Hematopoietic multipotent progenitor cell treated with erythropoietin and hydrocortisone succinate and interleukin-3 and kit ligand, for 6 days (in vitro differentiated cells): ENCODE measurements at regions not wholly inside any gene's neighbourhood (a gene's known extent, or its start where the extent isn't known, plus 50 kb on each side); places are given as distances from the start of the nearest gene placed in this dataset.

Experiments
- DNase-seq: peaks from one replicate; pipeline ENCODE4 v3.0.0-alpha.2; 2015

DNA sequence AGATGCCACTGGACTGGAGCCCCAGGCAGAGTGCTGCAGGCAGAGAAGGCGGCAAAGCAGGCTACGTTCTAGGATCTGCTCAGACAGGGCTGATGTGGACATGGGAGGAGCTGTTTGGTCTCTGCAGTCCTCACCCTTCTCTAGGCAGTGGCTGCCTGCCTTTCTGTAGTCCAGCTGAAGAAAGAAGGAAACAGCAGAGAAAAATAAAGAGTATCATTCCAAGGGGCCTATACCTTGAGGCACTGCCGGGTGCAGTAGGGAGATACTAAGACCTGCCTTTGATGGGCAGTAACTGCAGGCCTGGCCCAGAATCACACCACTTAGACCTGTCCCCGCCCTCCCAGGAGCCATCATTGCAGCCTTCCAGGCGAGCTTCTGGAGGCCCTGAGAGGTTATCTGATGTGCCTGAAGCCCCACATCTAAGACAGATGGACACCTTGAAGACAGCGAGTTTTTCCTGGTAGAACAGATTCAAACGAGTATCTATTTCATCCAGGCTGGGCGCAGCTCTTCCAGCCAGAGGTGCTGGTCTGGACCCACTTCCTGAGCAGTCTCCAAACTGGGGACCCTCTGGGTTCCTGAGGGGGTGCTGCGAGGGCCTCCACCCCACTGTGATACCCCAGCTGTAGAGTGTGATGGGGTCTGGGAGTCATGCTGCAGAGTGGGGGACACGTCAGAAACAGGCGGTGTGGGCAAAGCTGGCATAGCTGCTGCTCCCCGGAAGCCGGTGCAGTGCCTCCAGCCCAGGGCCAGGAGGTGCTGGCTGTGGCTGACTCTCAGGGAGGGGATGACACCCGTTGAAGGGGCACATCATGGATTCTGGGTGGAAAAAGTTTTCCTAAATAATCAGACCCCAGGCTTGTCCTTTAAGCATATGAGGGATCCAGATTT is 87.3 kb upstream of the OTOS start:
- no peak for DNase-seq

GRCh38 chr2:240229005-240229404 is 88.5 kb upstream of the OTOS start:
- no peak for DNase-seq

GRCh38 chr2:240229603-240230235 is 89.3 kb upstream of the OTOS start:
- DNase-seq = no peak

DNA sequence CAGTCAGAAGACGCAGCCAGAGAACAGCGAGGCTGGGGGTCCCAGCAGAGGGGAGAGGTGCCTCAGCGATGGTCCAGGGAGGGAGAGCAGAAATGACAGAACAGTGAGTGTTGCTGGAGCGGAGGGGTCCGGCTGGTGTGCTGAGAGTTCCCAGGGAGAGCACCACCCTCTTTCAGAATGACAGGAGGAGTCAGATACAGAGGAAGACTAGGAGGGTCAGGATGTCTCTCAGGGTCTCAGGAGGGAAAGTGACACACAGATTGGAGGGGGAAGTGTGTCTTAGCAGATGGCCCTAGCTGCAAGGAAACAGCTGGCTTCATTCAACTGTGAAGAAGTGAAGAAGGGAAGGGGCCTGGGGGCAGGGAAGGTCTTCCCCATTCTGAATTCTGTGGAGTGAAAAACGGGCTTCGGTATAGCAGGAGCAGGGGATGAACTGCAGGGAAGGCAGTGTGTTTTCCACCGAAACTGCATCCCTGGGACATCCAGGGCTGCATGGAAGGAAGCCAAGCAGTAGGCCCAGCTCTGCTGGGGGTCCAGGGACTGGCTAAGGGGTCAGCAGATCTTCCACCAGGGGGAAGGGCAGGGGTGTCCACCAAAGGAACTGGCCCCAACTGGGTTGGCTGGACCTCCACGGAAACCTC is 90.0 kb upstream of the OTOS start:
- no peak for DNase-seq

DNA sequence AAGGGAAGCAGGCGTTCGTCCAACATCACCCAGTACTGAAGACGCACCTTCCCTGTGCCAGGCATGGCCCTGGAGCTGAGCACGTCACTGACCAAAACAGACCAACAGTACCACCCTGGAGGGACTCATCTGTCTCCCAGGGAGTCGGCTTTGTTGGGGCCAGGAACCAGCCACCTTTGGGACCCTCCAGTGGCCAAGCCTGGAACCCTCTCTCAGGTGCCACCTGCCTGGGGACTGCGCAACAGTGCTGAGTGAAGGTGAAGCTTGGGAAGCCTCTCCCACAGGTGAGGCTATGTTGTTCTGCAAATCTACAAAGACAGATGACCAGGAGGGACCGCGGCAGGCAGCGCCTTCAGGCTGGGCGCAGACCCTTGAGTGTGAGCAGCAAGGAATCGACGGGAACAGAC is 91.4 kb upstream of the OTOS start:
- no peak for DNase-seq

DNA sequence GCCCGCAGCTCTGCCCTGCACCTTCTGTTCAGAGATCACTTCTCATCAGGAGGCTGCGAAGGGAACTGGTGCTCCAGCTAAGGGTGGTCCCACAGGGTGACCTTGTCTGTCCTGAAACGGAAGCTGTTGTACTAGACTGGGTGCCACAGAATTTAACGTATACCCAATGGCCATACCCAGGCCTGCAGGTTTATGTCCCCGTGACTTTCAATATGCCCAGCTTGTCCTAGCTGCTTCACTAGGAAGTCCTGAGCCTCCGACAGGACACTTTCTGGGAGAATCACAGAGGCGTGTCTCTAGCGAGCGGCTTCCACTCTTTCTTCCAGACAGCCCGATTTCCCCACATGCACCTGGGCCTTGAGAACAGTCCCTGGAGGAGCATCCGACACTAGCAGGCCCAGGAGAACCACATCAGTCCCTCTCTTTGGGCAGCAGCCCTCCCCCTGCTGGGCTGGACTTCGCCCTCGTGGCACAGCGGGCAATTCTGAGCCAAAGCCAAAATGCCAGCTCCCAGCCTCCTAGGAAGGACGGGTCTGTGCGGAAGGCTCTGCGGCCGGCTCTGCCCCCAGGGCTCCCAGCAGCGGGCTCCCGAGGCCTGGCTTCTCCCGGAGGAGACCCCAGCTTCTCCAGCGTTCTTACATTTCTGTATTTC is 91.9 kb upstream of the OTOS start:
- no peak for DNase-seq

- DNase-seq = peak; percentile 77
Measured at GRCh38 chr2:240232961-240233884, 92.8 kb upstream of the OTOS start.

- DNase-seq = no peak
Measured at GRCh38 chr2:240233885-240234502, 93.5 kb upstream of the OTOS start.

- no peak for DNase-seq
Measured at GRCh38 chr2:240234503-240234951, 94.1 kb upstream of the OTOS start.

GRCh38 chr2:240235149-240235803 is 94.8 kb upstream of the OTOS start:
- no peak for DNase-seq

- DNase-seq = no peak
Measured at GRCh38 chr2:240235811-240236210, 95.4 kb upstream of the OTOS start.

DNA sequence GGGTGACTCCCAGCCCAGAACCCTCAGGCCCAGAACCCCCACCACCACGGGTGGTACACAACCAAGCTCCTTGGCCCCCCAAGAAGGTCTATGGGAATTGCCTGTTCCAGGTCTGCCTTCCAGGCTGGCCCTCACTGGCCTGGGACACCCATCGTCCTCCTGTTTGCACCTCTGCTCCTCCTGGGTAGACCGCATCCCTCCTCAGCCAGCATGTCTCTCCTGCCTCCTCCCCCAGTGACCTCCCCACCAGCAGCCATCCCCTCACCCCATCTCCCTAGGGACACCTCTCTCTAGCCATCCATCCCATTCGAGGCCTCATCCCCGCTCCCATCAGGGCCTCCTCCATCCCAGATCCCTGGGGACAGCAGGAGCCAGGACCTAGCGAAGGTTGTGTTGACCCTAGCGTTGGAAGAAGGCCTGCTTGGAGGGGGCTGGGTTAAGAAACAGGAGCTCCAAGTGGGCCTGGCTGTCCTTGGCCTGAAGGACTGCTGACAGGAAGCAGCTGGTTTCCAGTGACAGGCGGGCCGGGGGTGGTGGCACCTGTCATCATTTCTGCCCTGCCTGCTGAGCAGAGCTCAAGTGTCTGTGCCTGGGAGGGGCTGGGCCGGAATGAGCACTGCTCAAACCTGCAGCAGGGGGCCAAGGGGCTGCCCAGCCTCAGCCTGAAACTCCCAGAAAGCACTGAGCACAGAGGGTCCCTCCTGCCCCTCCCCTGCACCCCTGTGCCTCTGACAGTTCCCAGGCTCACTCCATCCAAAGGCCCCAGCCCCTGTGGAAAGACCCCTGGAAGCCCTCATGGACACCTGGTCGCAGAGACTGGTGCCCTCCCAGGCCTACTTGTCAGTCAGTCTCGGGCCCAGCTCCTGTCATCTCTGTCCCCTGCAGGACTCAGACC is 96.0 kb upstream of the OTOS start:
- DNase-seq = no peak

GRCh38 chr2:240237609-240238174 is 97.2 kb upstream of the OTOS start:
- DNase-seq = no peak

GRCh38 chr2:240238201-240238600 is 97.7 kb upstream of the OTOS start:
- DNase-seq = no peak

GRCh38 chr2:240238786-240239185 is 98.3 kb upstream of the OTOS start:
- no peak for DNase-seq

GRCh38 chr2:240239325-240239724 is 98.9 kb upstream of the OTOS start:
- DNase-seq = no peak

- DNase-seq = no peak
Measured at GRCh38 chr2:240240017-240240734, 99.7 kb upstream of the OTOS start.

- no peak for DNase-seq
Measured at GRCh38 chr2:240240781-240241180, 100.3 kb upstream of the OTOS start.

- no peak for DNase-seq
Measured at GRCh38 chr2:240241572-240241971, 101.1 kb upstream of the OTOS start.
